Endothelial cell of umbilical vein (primary cell): ENCODE measurements at regions not wholly inside any gene's neighbourhood (a gene's known extent, or its start where the extent isn't known, plus 50 kb on each side); places are given as distances from the start of the nearest gene placed in this dataset.

Source experiments
- BruUV-seq: library from RNA; stranded (reverse); fragments of 400-500 nt; replicated peaks from 2 replicates; lab custom pipeline; 2021; lab: Mats Ljungman, UMichigan
- CTCF ChIA-PET: fragments of 300-600, 350-600 bp; sonication (Branson Sonifier 250); formaldehyde crosslinking; loops from one replicate; lab custom pipeline; 2021; ENCODE audit warnings: antibody characterized with exemption, inconsistent platforms; lab: Charles Lee
- POLR2A ChIA-PET: fragments of 300-600, 350-600 bp; sonication (Branson Sonifier 250); formaldehyde crosslinking; loops from one replicate; lab custom pipeline; 2021; ENCODE audit warnings: antibody characterized with exemption, inconsistent platforms; lab: Charles Lee
- DNase-seq: peaks from one replicate; pipeline ENCODE4 v3.0.0-alpha.2; 2011; ENCODE audit warnings: low read depth, low spot score
- FAIRE-seq: peaks from 2 replicates; lab custom pipeline; 2011; peaks lifted over from hg19 to GRCh38; lab: Jason Lieb, UNC
- H2AFZ ChIP-seq: 2 replicates; pipeline ENCODE4 v1.6.0; 2012; ENCODE audit warnings: low read depth, low read length, control low read depth, inconsistent platforms
- H3K27ac ChIP-seq: 2 replicates; pipeline ENCODE4 v1.5.1; 2011; ENCODE audit warnings: low read depth, mild to moderate bottlenecking, control low read depth, low read length, moderate library complexity; ENCODE audit not compliant: insufficient read depth
- H3K27me3 ChIP-seq, 2 experiments: 2 replicates each; pipeline versions ENCODE4 v1.6.0 to v1.6.1; 2011; ENCODE audit warnings: low read length in 2 of 2, mixed read lengths in 1 of 2; ENCODE audit not compliant: control insufficient read depth in 2 of 2, insufficient read depth in 2 of 2
- H3K36me3 ChIP-seq, 2 experiments: 2 replicates in 1 of 2; 3 replicates in 1 of 2; pipeline ENCODE4 v1.5.1; 2011; ENCODE audit warnings: low read length in 2 of 2, mild to moderate bottlenecking in 1 of 2, moderate library complexity in 1 of 2; ENCODE audit not compliant: control insufficient read depth in 2 of 2, insufficient read depth in 2 of 2; ENCODE audit errors: extremely low read depth in 1 of 2
- H3K4me1 ChIP-seq: 3 replicates; pipeline ENCODE4 v1.5.1; 2011; ENCODE audit warnings: mild to moderate bottlenecking, low read length; ENCODE audit not compliant: control insufficient read depth, insufficient read depth; ENCODE audit errors: extremely low read depth
- H3K4me2 ChIP-seq: 2 replicates; pipeline ENCODE4 v1.6.1; 2011; ENCODE audit warnings: low read length, control low read depth, mixed read lengths; ENCODE audit not compliant: insufficient read depth
- H3K4me3 ChIP-seq, 3 experiments: fragments of 200-600 bp in 1 of 3; sonication (generic), shearing (Covaris generic) in 1 of 3; replicated peaks in 1 of 3; 2 replicates each; pipeline ENCODE4 v1.5.1; 2011 to 2016; ENCODE audit warnings: control low read depth in 3 of 3, low read length in 3 of 3, mild to moderate bottlenecking in 2 of 3, inconsistent platforms in 1 of 3, low read depth in 1 of 3, moderate library complexity in 1 of 3; ENCODE audit not compliant: insufficient read depth in 1 of 3
- H3K79me2 ChIP-seq: 2 replicates; pipeline ENCODE4 v1.6.0; 2012; ENCODE audit warnings: low read length, inconsistent platforms; ENCODE audit not compliant: control insufficient read depth, insufficient read depth
- H3K9ac ChIP-seq: replicated peaks from 2 replicates; pipeline ENCODE3; 2011; ENCODE audit warnings: low read length, control low read depth; ENCODE audit not compliant: insufficient read depth; ENCODE audit errors: extremely low read depth
- H3K9me1 ChIP-seq: replicated peaks from 3 replicates; pipeline ENCODE4 v1.6.0; 2011; ENCODE audit warnings: mild to moderate bottlenecking, low read length; ENCODE audit not compliant: control insufficient read depth, insufficient read depth; ENCODE audit errors: extremely low read depth
- H3K9me3 ChIP-seq: replicated peaks from 2 replicates; pipeline ENCODE4 v1.5.1; 2012; ENCODE audit warnings: low read length, inconsistent platforms; ENCODE audit not compliant: control insufficient read depth, insufficient read depth
- H4K20me1 ChIP-seq: replicated peaks from 2 replicates; pipeline ENCODE3; 2011; ENCODE audit warnings: mild to moderate bottlenecking, low read length; ENCODE audit not compliant: control insufficient read depth, insufficient read depth; ENCODE audit errors: extremely low read depth
- EZH2 ChIP-seq: IDR thresholded peaks from 2 replicates; pipeline ENCODE4 v1.6.1; 2012; ENCODE audit warnings: borderline replicate concordance, low read depth, mild to moderate bottlenecking, moderate library complexity, low read length, inconsistent platforms; ENCODE audit not compliant: severe bottlenecking
- FOS ChIP-seq: IDR thresholded peaks from 2 replicates; pipeline ENCODE4 v1.6.1; 2011; ENCODE audit warnings: mild to moderate bottlenecking, low read length, moderate library complexity, borderline replicate concordance; ENCODE audit not compliant: insufficient read depth
- GATA2 ChIP-seq: IDR thresholded peaks from 2 replicates; pipeline ENCODE4 v1.7.0; 2011; ENCODE audit warnings: low read depth, mild to moderate bottlenecking, moderate library complexity, mixed read lengths, low read length; ENCODE audit not compliant: insufficient read length, insufficient read depth
- JUN ChIP-seq: IDR thresholded peaks from 2 replicates; pipeline ENCODE4 v1.6.1; 2011; ENCODE audit warnings: borderline replicate concordance, low read depth; ENCODE audit not compliant: insufficient read length, insufficient read depth
- MYC ChIP-seq: IDR thresholded peaks from one replicate; pipeline ENCODE4 v1.6.1; 2011; ENCODE audit warnings: mild to moderate bottlenecking, low read depth, low read length
- POLR2A ChIP-seq: IDR thresholded peaks from 2 replicates; pipeline ENCODE4 v1.6.1; 2012; ENCODE audit warnings: low read depth, mild to moderate bottlenecking, control low read depth, low read length
- POLR2AphosphoS5 ChIP-seq: IDR thresholded peaks from 2 replicates; pipeline ENCODE4 v1.6.1; 2012; ENCODE audit warnings: low read depth, mild to moderate bottlenecking, control low read depth, low read length, moderate library complexity; ENCODE audit not compliant: insufficient read depth
- dilution Hi-C: fragments of 300-500 bp; cut with MboI; formaldehyde crosslinking; loops from one replicate; pipeline ENCODE4 v1.15.0; 2019; ENCODE audit warnings: low sequenced_read_pairs; ENCODE audit not compliant: extremely low pct_ligation_motif_present
- intact Hi-C: fragments of 100-400 bp; cut with micrococcal nuclease; formaldehyde crosslinking; loops from one replicate; pipeline ENCODE4 v1.10.0; 2022
- TF ChIP-seq, protein P1 (sequence below): IDR thresholded peaks from 2 replicates; pipeline ENCODE4 v1.6.1; 2011; ENCODE audit not compliant: insufficient read depth, insufficient read length
- TF ChIP-seq, protein P2 (sequence below), 2 donors: IDR thresholded peaks; 1 replicate in 1 of 2; 2 replicates in 1 of 2; pipeline ENCODE4 v1.5.1; 2011; ENCODE audit warnings: low read length in 2 of 2, mild to moderate bottlenecking in 2 of 2, moderate library complexity in 2 of 2, control low read depth in 1 of 2, inconsistent platforms in 1 of 2, low read depth in 1 of 2; ENCODE audit not compliant: insufficient read depth in 1 of 2; ENCODE audit errors: extremely low read depth in 1 of 2

DNA sequence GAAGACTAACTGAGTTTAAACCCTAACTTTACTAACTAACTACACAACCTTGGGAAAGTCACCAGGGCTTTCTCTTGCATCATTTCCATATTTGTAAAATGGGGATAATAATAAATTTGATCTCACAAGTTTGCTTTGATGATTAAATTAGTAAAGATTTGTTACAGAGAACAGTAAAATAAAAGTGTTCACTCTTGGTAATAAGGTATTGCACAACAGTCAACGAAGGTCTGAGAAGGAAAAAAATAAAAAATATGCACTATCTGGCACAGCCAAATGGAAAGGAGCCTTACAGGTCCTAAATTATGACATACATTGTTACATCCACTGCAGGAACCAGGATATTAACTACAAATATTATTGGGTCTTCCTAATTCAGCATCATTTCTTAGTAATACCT lies 160.0 kb upstream of the TMEM161B start:
- TF ChIP-seq MYC: no peak
- TF ChIP-seq POLR2A: no peak
- no peak for TF ChIP-seq GATA2
- Histone ChIP-seq H3K9ac (no peak overlapping the region), H3K4me3 (no peak overlapping the region), H3K27ac (no peak overlapping the region), H3K27me3 (no peaks in the 10 kb centered on the region), H3K4me2 (no peak overlapping the region), H2AFZ (no peak overlapping the region), H3K36me3 (no peaks in the 10 kb centered on the region), H4K20me1 (no peaks in the 10 kb centered on the region), H3K79me2 (no peaks in the 10 kb centered on the region), H3K4me1 (no peaks in the 10 kb centered on the region), H3K9me3 (no peaks in the 10 kb centered on the region), H3K9me1 (no peaks in the 10 kb centered on the region)
- BruUV-seq: no TSS peak
- ChIA-PET POLR2A (no interaction called here), CTCF (no interaction called here)
- dilution Hi-C loops (no loop called here), intact Hi-C loops (no loop called here)
- DNase-seq (no peak), FAIRE-seq (no peak)

DNA sequence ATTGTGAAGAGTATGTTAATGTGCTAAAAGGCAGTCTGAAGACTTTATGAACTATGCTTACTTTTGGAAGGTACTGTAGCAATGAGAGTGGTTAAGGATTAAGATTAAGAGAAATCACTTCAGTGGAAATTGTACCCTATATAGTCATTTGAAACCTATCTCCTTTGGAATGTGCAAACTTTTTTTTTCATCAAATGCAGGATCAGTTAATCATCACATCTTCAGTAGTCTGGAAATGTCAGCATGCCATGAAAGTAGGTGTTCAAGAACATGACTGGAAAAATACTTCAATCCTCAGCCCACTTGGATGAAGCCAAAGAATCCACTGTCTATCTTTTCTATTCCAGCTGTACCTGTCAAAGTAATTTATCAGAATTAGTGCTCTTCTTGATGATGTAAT lies 157.8 kb upstream of the TMEM161B start:
- Histone ChIP-seq H3K4me3 (no peak overlapping the region), H3K36me3 (no peaks in the 10 kb centered on the region), H3K4me1 (no peaks in the 10 kb centered on the region), H3K27ac (no peak overlapping the region), H3K9ac (no peak overlapping the region), H3K9me1 (no peaks in the 10 kb centered on the region), H3K27me3 (no peaks in the 10 kb centered on the region), H4K20me1 (no peaks in the 10 kb centered on the region), H3K4me2 (no peak overlapping the region), H3K79me2 (no peaks in the 10 kb centered on the region), H2AFZ (no peak overlapping the region), H3K9me3 (no peaks in the 10 kb centered on the region)
- FAIRE-seq: no peak
- dilution Hi-C loops: no loop called here
- CTCF ChIA-PET: no interaction called here
- TF ChIP-seq FOS: no peak
- TF ChIP-seq GATA2: no peak
- no peak for TF ChIP-seq POLR2AphosphoS5
- TF ChIP-seq, protein P1, sequence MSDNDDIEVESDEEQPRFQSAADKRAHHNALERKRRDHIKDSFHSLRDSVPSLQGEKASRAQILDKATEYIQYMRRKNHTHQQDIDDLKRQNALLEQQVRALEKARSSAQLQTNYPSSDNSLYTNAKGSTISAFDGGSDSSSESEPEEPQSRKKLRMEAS: no peak
- no peak for TF ChIP-seq MYC
- TF ChIP-seq, protein P2, sequence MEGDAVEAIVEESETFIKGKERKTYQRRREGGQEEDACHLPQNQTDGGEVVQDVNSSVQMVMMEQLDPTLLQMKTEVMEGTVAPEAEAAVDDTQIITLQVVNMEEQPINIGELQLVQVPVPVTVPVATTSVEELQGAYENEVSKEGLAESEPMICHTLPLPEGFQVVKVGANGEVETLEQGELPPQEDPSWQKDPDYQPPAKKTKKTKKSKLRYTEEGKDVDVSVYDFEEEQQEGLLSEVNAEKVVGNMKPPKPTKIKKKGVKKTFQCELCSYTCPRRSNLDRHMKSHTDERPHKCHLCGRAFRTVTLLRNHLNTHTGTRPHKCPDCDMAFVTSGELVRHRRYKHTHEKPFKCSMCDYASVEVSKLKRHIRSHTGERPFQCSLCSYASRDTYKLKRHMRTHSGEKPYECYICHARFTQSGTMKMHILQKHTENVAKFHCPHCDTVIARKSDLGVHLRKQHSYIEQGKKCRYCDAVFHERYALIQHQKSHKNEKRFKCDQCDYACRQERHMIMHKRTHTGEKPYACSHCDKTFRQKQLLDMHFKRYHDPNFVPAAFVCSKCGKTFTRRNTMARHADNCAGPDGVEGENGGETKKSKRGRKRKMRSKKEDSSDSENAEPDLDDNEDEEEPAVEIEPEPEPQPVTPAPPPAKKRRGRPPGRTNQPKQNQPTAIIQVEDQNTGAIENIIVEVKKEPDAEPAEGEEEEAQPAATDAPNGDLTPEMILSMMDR (IDR thresholded peaks at IDR 0.05; ENCODE audit: extremely low read depth in 1 of 2, insufficient read depth in 1 of 2, low read depth in 1 of 2, low read length in 2 of 2): no peak
- TF ChIP-seq POLR2A: no peak
- TF ChIP-seq JUN: no peak
- no peak for TF ChIP-seq EZH2
- no TSS peak for BruUV-seq
- POLR2A ChIA-PET: no interaction called here
- intact Hi-C loops: no loop called here
- DNase-seq: no peak
